ENCODE measurements at regions not wholly inside any gene's neighbourhood (a gene's known extent, or its start where the extent isn't known, plus 50 kb on each side); places are given as distances from the start of the nearest gene placed in this dataset.

- TF ChIP-seq CTCF (IDR thresholded peaks at IDR 0.05) (no peak), EZH2 (IDR thresholded peaks at IDR 0.05; ENCODE audit: borderline replicate concordance, insufficient read depth, low read depth, low read length, poor library complexity, severe bottlenecking) (no peak)
Observed at GRCh38 chr2:217077831-217078407, 218.1 kb upstream of the TNP1 start.
